ENCODE measurements at regions not wholly inside any gene's neighbourhood (a gene's known extent, or its start where the extent isn't known, plus 50 kb on each side); places are given as distances from the start of the nearest gene placed in this dataset.

- TF ChIP-seq CTCF (IDR thresholded peaks at IDR 0.05; ENCODE audit: low read depth, low read length): no peak
- no peak overlapping the region for H3K4me3 ChIP-seq (replicated peaks in 1 of 2; ENCODE audit: low read depth in 2 of 2, low read length in 2 of 2)
- DNase-seq (ENCODE audit: low read depth in 2 of 2): no peak
Observed at GRCh38 chr4:38390969-38391545, 272.9 kb upstream of the KLF3 start.

DNA sequence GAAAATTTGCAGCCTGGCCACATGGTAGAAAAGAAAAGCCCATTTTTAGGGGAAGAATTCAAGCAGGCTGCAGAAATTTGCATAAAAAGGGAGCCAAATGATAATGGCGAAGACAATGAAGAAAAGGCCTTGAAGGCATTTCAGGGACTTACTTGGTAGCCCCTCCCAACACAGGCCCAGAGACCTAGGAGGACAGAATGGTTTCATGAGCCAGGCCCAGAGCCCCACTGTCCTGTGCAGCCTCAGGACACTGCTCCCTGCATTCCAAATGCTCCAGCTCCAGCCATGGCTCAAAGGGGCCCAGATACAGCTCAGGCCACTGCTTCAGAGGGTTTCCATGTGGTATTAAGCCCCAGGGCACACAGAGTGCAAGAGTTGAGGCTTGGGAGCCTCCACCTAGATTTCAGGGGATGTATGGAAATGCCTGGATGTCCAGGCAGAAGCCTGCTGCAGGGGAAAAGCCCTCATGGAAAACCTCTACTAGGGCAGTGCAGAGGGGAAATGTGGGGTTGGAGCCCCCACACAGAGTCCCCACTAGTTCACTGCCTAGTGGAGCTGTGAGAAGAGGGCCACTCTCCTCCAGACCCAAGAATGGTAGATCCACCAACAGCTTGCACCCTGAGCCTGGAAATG is 271.7 kb upstream of the KLF3 start:
- no peak for TF ChIP-seq CTCF (IDR thresholded peaks at IDR 0.05; ENCODE audit: low read depth, low read length)
- H3K4me3 ChIP-seq (replicated peaks in 1 of 2; ENCODE audit: low read depth in 2 of 2, low read length in 2 of 2): no peak overlapping the region
- no peak for DNase-seq (ENCODE audit: low read depth in 2 of 2)

DNA sequence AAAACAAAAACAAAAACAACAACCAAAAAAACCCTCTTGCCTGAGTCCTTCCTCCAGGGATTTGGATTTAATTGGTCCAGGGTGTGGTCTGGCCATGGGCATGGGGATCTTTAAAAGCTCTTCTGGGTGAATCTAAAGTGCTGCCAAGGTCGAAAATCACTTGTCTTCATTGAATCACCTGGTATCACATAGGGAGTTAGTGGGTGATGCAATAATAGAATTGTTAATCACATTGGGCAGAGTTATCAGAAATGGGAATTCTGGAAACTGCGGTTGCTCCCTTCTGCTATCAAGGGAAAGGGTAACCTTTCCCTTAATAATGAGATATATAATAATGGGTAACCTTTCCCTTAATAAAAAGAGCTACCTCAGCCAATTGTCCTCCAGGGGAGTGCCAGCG is 267.9 kb upstream of the KLF3 start:
- DNase-seq (ENCODE audit: low read depth in 2 of 2): no peak
- no peak overlapping the region for H3K4me3 ChIP-seq (replicated peaks in 1 of 2; ENCODE audit: low read depth in 2 of 2, low read length in 2 of 2)
- TF ChIP-seq CTCF (IDR thresholded peaks at IDR 0.05; ENCODE audit: low read depth, low read length): no peak

- no peak for DNase-seq (ENCODE audit: low read depth in 2 of 2)
- TF ChIP-seq CTCF (IDR thresholded peaks at IDR 0.05; ENCODE audit: low read depth, low read length): no peak
- no peak overlapping the region for H3K4me3 ChIP-seq (replicated peaks in 1 of 2; ENCODE audit: low read depth in 2 of 2, low read length in 2 of 2)
Observed at GRCh38 chr4:38396845-38397547, 267.0 kb upstream of the KLF3 start.

DNA sequence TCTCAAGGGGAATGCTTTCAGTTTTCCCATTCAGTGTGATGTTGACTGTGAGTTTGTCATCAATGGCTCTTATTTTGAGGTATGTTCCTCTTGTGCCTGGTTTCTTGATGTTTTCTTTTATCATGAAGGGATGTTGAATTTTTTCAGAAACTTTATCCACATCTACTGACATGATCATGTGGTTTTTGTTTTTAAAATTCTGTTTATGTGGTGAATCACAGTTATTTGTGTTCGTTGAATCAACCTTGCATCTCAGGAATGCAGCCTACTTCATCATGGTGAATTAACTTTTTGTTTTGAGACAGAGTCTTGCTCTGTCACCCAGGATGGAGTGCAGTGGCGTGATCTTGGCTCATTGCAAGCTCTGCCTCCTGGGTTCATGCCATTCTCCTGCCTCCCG is 263.1 kb upstream of the KLF3 start:
- DNase-seq (ENCODE audit: low read depth in 2 of 2): peak in 1 of 2 donors; percentile 8
- no peak overlapping the region for H3K4me3 ChIP-seq (replicated peaks in 1 of 2; ENCODE audit: low read depth in 2 of 2, low read length in 2 of 2)
- TF ChIP-seq CTCF (IDR thresholded peaks at IDR 0.05; ENCODE audit: low read depth, low read length): no peak

- no peak overlapping the region for H3K4me3 ChIP-seq (replicated peaks in 1 of 2; ENCODE audit: low read depth in 2 of 2, low read length in 2 of 2)
- TF ChIP-seq CTCF (IDR thresholded peaks at IDR 0.05; ENCODE audit: low read depth, low read length): no peak
- no peak for DNase-seq (ENCODE audit: low read depth in 2 of 2)
Observed at GRCh38 chr4:38406243-38406642, 257.8 kb upstream of the KLF3 start.

All from cardiac fibroblast (primary cell).